HG03432 (cell line): ENCODE measurements at regions not wholly inside any gene's neighbourhood (a gene's known extent, or its start where the extent isn't known, plus 50 kb on each side); places are given as distances from the start of the nearest gene placed in this dataset.
A peak's percentile ranks its signal among the peaks of the same experiment; 100 is the strongest.

ENCODE experiments used
- ATAC-seq: cut with Tn5 transposase; IDR thresholded peaks from one replicate; pipeline ENCODE4 v1.9.1; 2021; ENCODE audit warnings: mild to moderate bottlenecking, moderate library complexity; ENCODE audit not compliant: unreplicated experiment

DNA sequence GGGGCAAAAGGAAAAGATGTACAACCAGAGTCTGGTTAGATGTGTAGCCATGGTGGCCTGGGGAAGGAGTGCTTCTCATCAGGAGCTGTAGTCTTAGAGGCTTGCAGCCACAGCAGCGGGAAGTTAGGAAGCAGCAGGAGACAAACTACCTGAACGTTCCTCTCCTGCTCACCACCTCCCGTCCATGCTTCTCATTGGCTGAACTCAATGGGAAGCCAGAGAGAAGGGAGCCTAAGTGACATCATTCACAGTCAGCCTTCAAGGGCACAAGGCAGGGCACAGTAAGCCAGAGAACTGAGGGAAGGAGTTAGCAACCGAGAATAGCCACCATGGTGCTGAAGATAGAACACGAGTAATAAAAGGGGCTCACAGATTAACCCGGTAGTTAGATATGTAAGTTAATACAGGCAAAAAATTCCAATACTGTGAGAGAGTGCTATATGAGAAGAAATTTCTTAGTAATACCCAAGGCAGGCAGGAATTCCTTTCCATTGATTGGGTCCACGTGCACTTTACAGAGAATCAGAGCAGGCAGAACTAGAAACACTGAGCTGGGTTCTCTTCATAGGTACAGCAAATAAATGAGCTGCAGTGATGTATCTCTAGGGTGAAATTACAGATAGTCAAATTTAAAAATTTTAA, 391.5 kb upstream of the DACH1 start:
- no peak for ATAC-seq

DNA sequence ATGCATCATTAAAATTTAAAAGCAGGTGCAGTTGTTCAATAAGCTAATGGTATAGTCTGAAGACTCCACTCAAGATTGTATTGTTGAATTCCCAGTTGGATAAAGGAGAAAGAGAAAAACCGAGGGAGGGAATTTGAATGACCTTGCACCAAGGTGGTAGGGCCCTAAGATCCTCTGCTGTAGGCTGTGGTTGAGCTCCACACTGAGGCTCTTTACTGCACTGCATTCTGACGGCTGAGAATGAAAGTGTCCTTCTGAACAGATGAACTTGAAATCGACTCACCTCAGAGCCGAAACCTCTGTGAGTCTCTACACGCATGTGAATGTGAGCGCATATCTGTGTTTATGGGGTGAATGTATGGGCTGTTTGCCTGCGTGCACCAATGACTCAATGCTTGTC, 388.9 kb upstream of the DACH1 start:
- ATAC-seq: peak; percentile 64

DNA sequence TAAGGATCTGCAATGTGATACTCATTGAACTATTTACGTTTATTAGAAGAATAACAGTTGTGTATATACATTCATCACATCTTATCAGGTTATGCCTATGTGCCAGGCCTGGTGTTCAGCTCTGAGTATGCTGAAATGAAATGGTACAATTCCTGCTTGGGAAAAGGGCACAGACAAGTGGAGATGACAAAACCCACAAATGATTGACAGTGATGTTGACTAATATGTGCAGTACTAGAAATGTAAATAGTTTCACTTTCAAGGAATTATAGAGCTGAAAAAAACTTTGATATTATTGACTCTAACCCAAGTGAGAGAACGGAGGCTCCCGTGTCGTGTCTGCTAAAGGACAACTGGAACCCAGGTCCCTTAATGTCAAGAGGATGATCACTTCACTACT, 386.8 kb upstream of the DACH1 start:
- no peak for ATAC-seq

DNA sequence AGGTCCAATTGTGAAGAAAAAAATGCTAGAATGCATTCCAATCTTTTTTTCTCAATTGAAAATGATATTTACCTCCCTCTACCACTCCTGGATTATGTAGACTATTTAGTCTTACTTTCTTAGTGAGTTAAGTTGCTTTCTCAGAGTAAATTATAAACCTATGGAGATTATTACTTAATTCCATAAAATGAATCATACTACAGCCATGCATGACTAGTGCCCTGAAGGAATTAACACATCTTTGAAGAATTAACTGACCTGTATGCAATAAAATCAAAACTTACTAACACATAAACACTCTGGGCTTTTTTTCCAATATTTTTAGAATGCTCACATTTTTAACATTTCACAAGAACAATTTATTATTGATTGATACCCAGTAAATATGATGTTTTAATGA, 379.4 kb upstream of the DACH1 start:
- no peak for ATAC-seq

DNA sequence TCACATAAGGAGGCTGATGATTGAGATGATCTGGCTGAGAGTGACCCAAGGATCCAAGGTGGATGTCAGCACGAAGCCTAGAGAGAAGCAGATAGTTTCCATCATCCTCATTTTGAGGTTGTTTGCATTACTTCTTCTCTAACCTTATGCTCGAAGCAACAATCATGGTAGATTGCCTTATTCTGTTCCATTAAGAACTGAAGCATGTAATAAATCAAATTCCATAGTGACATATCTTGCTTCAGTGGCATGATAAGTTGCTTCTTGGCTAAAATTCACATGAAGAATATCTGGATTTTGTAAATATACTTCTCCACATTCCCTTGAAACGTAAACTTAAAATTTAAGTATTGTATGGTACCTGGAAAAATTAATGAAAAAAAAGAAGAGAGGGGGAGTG, 377.8 kb upstream of the DACH1 start:
- no peak for ATAC-seq

DNA sequence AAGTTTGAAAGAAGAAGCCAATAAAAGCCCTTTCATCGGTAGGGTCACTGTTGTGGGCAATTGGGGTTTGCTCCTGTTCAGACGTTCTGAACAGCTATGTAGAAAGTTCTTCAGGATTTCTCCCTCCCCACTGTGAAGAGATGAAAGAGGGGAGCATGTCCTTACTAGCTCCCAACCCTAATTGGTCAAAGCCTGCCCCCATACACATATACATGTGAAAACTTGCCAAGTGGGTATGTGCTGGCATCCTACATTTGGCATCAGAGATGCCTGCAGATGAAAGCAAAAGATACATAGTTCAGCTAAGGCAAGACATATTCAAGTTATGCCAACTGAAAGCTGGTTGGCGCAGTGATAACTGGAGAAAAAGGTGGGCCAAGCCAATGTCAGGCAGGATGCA, 363.1 kb upstream of the DACH1 start:
- no peak for ATAC-seq

DNA sequence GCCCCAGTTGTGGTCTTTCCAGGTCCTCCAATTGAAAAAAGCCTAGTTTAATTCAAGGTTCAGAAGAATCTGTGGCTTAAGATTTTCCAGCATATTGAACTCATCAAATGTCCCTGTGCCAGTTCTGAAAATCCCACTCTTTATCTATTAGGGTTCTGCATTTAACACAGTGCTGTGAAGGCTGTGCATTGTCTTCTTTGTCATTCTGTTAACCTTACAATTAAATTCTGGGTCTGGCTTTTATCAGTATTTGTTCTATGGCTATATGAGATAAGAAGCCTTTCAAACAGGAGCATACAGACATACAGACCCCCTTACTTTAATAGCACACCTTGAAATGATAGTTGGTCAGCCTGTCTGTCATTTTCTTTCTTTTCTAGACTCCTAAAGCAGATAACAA, 362.1 kb upstream of the DACH1 start:
- no peak for ATAC-seq

DNA sequence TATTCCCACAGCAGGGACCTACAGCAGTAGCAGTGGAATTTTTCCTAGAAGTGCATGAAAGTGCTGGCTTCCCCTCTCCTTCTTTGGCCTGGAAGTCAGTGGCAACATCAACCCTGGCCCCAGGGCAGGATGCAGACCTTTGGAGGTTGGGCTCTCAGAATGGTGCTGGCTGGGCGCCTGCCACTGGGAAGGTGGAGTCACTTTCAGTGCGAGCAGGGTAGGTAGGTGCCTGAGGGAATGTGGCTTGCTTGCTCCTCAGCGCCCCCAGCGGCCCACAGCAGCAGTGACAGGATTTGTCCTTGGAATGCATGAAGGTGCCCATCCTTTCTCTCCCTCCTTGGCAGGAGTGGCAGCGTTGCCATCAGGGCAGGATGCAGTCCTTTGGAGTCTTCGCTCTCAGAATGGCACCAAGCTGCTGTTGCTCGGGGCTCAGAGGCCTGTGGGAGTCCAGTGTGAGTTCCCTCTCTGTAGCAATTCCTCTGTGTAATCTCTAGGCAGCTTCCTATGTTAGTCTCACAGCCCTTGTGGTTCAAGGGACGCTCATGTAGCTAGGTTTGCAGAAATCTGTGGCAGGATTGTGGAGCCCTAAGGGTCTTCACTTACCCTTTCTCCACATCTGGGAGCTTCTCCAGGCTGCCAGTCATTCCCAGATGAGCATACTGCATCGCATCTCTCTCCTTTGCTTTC, 354.4 kb upstream of the DACH1 start:
- peak; percentile 81 for ATAC-seq

DNA sequence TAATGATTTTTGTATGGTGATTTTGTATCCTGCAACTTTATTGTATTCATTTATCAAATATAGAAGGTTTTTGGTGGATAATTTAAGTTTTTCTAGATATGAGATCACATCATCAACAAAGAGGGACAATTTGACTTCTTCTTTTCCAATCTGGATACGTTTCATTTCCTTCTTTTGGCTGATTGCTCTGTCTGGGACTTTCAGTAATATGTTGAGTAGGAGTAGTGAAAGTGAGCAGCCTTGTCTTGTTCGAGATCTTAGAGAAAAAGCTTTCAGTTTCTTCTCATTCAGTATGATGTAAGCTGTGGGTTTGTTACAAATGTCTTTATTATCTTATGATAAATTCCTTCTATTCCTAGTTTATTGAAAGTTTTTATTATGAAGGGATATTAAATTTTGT, 352.0 kb upstream of the DACH1 start:
- no peak for ATAC-seq

DNA sequence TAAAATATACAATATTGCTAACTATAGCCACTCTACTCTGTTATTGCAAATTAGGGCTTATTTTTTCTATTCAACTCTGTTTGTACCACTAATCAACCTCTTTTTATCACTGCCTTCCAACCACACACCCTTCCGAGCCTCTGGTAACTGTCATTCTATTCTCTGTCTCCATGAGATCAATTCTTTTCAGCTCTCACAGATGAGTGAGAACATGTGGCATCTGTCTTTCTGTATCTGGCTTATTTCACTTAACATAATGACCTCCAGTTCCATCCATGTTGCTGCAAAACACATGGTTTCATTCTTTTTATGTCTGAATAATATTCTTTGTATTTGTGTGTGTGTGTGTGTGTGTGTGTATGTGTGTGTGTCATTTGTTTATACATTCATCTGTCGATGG, 350.1 kb upstream of the DACH1 start:
- ATAC-seq: no peak

DNA sequence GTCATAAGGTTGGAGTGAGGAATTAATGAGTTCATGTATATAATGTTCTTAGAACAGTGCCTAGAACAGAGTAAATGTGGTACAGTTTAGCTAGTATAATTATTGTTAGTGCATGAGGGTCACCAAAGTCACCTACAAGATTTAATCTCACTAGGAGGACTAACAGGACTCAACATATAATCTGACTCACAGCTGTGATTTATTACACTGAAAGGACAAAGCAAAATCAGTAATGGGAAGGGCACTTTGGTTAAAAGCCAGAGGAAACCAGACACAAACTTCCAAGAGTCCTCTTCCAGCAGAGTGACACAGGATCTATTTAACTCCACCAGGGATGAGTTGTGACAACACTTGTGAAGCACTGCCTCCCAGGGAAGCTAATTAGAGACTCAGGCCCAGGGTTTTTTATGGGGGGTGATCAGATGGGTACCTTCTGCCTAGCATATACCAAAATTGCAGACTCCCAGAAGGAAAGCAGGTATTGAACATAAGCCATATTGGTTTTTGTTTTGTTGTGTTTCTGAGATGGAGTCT, 341.2 kb upstream of the DACH1 start:
- no peak for ATAC-seq

DNA sequence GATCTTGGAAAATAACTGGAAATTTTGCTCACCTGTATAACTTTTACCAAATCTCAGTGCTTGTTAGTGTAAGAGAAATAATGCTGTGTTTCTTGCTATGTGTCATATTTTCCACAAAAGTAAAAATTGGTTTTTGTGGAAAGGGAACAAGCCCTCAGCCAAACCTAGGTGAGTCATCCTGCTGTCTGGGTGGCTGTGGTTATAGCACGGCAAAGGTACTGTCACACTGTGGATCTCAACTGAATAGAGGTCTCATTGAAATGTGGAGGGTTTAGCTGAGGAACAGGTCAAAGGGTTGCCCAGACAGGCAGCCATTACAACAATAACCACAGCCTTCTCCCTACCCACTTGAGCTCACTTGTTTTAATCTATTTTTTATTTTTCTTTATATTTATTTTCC, 338.8 kb upstream of the DACH1 start:
- ATAC-seq: no peak

DNA sequence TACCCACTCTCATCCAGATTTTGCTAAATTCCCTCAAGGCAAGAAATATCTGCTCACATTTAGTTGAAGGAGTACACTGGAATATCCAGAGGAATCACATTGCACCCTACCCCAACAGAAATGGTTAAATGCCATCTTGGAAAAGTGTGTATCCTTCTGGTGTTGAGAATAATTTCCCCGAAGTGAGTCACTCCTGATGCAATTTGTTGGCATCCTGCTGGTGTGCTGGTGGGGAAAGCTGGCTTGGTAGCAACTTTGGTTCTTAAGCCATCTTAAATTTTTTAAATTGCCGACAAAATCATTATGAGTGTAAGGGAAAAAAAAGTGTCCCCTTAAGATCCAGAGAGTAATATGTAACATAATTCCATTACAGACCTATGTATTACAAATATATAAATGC, 337.3 kb upstream of the DACH1 start:
- ATAC-seq: no peak

DNA sequence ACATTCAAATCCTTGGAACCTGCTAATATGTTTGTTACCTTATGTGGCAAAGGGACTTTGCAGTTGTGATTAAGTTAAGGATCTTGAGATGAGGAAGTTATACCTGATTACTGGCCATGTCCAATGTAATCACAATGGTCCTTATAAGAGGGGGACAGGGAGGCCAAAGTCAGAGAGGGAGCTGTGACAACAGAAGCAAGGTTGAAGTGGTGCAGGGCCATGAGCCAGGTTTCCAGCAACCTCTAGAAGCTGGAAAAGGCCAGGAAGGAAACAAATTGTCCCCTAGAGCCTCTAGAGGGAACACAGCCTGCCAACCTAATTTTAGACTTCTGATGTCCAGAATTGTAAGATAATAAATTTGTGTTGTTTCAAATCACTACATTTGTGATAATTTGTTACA, 334.7 kb upstream of the DACH1 start:
- no peak for ATAC-seq

DNA sequence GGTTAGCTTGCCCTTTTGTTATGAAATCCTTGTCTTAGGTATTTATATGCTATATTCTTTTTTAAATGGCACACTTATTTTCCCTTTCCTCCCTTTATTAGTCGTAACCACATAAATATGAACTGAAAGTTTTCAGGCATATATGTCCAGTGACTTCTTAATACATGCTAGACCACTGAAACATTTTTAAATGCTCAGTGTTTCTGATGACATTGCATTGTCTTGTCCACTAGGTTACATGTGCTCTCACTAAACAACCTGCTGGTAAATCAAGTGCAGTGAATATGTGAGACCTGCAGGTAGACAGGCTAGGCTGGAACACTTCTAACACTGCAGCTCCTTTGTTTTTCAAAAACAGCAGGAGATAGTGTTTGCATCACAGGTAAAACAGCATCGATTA, 332.6 kb upstream of the DACH1 start:
- no peak for ATAC-seq

DNA sequence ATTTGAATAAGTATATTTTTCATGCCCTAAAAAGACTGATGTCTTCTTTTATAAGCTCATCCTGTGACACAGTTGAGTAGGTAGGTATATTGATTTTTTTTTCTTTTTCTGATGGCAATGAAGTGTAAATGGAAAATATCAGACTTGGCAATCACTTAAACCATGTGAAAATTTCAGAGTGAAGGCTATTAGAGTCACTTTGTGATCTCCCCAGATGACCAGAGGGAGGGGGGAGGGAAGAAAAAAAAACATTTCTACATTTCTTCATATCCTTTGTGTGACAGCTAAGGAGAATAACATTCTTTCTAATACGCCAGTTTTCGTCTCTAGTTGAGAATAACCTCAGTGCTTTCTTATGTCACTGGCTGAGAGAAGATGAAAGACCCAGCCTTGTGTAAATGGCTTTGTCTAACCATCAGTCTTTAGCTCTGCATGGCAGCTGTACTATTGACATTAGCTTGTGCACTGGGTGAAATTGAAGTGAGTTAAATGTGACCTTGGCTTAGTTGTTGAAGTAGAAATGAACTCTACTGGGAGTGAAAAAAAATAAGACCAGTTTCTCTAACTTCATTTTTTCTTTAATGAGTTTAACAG, 332.1 kb upstream of the DACH1 start:
- no peak for ATAC-seq

DNA sequence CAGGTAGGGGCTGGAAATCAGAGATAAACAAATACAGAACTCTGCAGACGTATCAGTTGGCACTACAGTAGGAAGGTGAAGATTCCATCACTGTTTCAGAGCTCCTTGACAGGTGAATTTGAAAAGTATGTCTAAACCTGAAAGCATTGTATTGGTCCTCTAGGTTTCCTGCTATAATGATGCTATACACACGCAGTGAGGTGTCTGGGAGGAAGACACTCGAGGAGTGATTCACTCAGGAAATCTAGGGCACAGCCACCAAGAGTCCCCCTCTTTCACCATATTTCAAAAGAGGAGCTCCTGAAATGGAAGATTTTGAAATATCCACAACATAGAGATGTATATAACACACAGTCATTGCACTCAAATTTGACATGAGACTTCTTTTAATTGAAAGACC, 331.0 kb upstream of the DACH1 start:
- ATAC-seq: no peak

DNA sequence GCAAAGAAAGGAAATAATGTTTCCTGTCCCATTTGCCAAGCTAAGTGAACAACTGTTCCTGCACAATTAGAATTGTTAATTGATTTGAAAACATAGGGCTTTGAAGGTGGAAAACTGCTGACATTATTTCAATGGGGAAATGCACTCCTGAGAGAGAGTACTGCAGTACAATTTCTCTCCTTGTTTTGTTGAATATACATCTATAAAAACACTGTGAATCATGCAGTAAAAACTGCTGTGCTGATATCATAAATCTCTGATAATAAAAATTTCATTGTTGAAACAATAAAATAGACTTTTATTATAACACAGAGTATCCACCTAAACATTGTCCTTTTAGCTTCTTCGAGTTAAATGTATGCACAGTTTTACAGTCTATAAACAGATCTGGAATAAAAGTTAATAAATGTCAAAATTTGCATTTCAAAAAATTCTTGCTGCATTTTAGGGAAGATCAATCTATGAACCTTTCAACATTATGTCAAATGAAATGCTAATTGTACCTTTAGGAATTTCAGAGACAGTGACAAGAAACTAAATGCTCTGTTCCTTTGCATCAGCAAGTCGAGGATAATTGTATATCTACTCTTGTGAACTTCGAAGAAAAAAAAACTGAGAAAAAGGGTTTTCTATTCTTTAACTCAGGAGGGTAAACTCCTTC, 328.2 kb upstream of the DACH1 start:
- ATAC-seq: no peak

DNA sequence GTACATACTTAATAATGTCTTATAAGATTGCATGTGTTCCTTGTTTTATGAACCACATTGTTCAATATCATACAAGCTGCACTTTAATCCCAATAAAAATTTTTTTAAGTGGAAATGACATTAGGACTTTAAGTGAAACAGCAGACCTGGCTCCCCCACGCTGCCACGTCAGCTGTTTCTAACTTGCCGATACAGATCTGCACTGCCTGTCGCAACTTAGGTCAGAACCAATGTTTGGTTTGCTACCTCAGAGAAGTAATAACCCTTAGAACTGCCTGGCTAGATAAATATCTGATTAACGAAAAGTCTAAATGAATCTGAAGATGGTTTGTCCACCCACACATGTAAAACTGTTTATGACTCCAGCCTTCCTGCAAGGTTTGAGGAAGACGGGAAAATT, 327.5 kb upstream of the DACH1 start:
- ATAC-seq: no peak

DNA sequence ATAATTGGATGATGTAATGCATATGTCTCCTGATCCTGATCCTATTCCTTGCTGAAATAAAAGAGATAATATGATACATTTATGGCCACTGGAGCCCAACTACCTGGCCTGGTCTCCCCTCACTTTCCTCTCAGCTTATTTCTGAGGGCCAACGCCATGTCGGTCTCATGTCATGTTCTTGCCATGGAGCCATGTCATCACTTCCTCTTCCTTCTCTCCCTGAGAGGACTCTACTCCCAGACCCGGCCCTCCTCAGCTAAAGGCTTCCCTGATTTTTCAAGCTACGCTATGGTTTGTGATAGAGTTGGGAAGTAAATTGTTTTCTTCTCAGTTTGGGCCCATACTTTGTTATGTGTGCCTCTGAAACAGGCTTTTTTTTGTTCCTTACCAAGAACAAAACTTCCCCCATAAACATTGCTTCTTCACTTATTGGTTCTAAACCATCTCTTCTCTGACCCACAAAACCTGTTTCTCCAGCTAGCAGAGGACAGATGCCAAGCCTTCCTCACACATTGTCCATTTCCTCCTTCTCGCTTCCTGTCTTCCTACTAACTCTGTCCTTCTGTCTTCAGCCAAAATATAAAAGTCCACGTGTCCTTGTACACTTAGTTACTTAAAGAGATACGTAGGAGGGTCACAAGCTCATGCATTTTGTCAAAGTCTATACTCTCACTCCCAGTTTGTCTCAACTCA, 319.9 kb upstream of the DACH1 start:
- no peak for ATAC-seq

DNA sequence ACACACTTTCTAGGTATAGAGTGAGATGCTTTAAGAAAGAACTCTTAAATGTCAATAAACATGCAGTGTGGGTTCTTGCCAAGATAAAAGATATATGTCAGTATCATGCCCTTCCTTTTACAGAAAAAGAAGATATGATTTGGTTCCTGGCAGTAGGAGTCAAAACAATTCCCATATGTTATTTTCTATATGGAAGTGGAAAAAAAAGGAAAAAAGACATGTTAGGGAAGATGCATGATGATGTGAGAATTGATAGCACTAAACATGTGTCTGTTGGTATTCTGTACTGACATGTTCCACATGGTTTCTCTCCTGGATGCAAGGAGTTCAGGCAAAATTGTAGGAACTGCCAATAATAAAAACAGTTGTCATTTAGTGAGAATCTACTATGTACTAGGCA, 318.8 kb upstream of the DACH1 start:
- no peak for ATAC-seq
